ENCODE measurements at regions not wholly inside any gene's neighbourhood (a gene's known extent, or its start where the extent isn't known, plus 50 kb on each side); places are given as distances from the start of the nearest gene placed in this dataset.

- no peak for TF ChIP-seq CTCF (IDR thresholded peaks at IDR 0.05)
- TF ChIP-seq POLR2A (IDR thresholded peaks at IDR 0.05) = no peak
- TF ChIP-seq POLR2AphosphoS5 (IDR thresholded peaks at IDR 0.05) = no peak
Observed at GRCh38 chr11:116263770-116264169, 509.0 kb downstream of the BUD13 start.

All from prostate gland (tissue), 2 donors.